H1 (cell line): ENCODE measurements at regions not wholly inside any gene's neighbourhood (a gene's known extent, or its start where the extent isn't known, plus 50 kb on each side); places are given as distances from the start of the nearest gene placed in this dataset.

ENCODE experiments used
- CTCF ChIA-PET: fragments of 300-600 bp; sonication (Branson Sonifier 250); formaldehyde crosslinking; loops from one replicate; lab custom pipeline; 2021; ENCODE audit not compliant: partially characterized antibody; lab: Charles Lee
- POLR2A ChIA-PET: fragments of 300-600 bp; sonication (Branson Sonifier 250); formaldehyde crosslinking; loops from one replicate; lab custom pipeline; 2021; ENCODE audit warnings: inconsistent platforms; ENCODE audit not compliant: partially characterized antibody; lab: Charles Lee
- DNase-seq, 2 experiments: peaks; one replicate each; pipeline versions ENCODE4 v3.0.0 to v3.0.0-alpha.2; 2010 to 2022; ENCODE audit warnings: low spot score in 2 of 2, low read depth in 1 of 2, mixed read lengths in 1 of 2
- FAIRE-seq: peaks from 2 replicates; lab custom pipeline; 2011; peaks lifted over from hg19 to GRCh38; lab: Jason Lieb, UNC
- H2AFZ ChIP-seq: 2 replicates; pipeline ENCODE4 v1.8.1; 2012; ENCODE audit warnings: low read length, inconsistent platforms
- H2AK5ac ChIP-seq: 2 replicates; pipeline ENCODE4 v1.6.1; 2013; ENCODE audit warnings: low read depth, low read length
- H2BK120ac ChIP-seq: replicated peaks from 2 replicates; pipeline ENCODE3; 2013; ENCODE audit warnings: low read depth, low read length, inconsistent platforms
- H2BK12ac ChIP-seq: 2 replicates; pipeline ENCODE4 v1.6.1; 2013; ENCODE audit warnings: low read depth, low read length
- H2BK15ac ChIP-seq: 2 replicates; pipeline ENCODE4 v1.6.1; 2013; ENCODE audit warnings: low read length
- H2BK20ac ChIP-seq: 2 replicates; pipeline ENCODE4 v1.6.1; 2013; ENCODE audit warnings: low read length
- H2BK5ac ChIP-seq: 2 replicates; pipeline ENCODE4 v1.6.1; 2013; ENCODE audit warnings: low read depth, low read length
- H3K14ac ChIP-seq: 2 replicates; pipeline ENCODE4 v1.6.1; 2013; ENCODE audit warnings: inconsistent platforms; ENCODE audit not compliant: insufficient read length
- H3K18ac ChIP-seq: 2 replicates; pipeline ENCODE4 v1.6.1; 2013; ENCODE audit warnings: low read length; ENCODE audit errors: extremely low read depth
- H3K23ac ChIP-seq: 2 replicates; pipeline ENCODE4 v1.6.1; 2013; ENCODE audit warnings: inconsistent platforms; ENCODE audit not compliant: insufficient read length
- H3K23me2 ChIP-seq: 2 replicates; pipeline ENCODE4 v1.6.1; 2013; ENCODE audit warnings: low read depth, low read length
- H3K27ac ChIP-seq: 2 replicates; pipeline ENCODE4 v1.6.1; 2011; ENCODE audit warnings: low read depth, low read length, inconsistent platforms
- H3K27me3 ChIP-seq, 4 experiments: replicated peaks in 1 of 4; 1 replicate in 1 of 4; 2 replicates in 3 of 4; pipeline versions ENCODE4 v1.6.1 to v1.8.1; 2011 to 2013; ENCODE audit warnings: low read length in 3 of 4, mild to moderate bottlenecking in 3 of 4, inconsistent platforms in 2 of 4, mixed read lengths in 2 of 4, moderate library complexity in 1 of 4; ENCODE audit not compliant: control insufficient read depth in 3 of 4, insufficient read depth in 3 of 4; ENCODE audit errors: extremely low read depth in 1 of 4
- H3K36me3 ChIP-seq, 4 experiments: 2 replicates each; pipeline versions ENCODE4 v1.6.1 to v1.8.1; 2011 to 2013; ENCODE audit warnings: mild to moderate bottlenecking in 4 of 4, low read length in 3 of 4, moderate library complexity in 2 of 4, control low read depth in 1 of 4, inconsistent platforms in 1 of 4; ENCODE audit not compliant: insufficient read depth in 4 of 4, control insufficient read depth in 2 of 4
- H3K4ac ChIP-seq: replicated peaks from 2 replicates; pipeline ENCODE3; 2013; ENCODE audit warnings: low read length, low read depth, mixed read lengths, inconsistent platforms; ENCODE audit not compliant: insufficient read length
- H3K4me1 ChIP-seq, 4 experiments: replicated peaks in 1 of 4; 1 replicate in 1 of 4; 2 replicates in 3 of 4; pipeline versions ENCODE4 v1.6.1 to v1.8.1; 2011 to 2013; ENCODE audit warnings: low read length in 3 of 4, inconsistent platforms in 2 of 4, mixed read lengths in 1 of 4; ENCODE audit not compliant: insufficient read depth in 4 of 4, control insufficient read depth in 3 of 4
- H3K4me2 ChIP-seq, 2 experiments: 2 replicates each; pipeline versions ENCODE4 v1.6.1 to v1.8.1; 2011 to 2013; ENCODE audit warnings: low read depth in 2 of 2, low read length in 2 of 2, control low read depth in 1 of 2, inconsistent platforms in 1 of 2, mild to moderate bottlenecking in 1 of 2; ENCODE audit not compliant: insufficient read depth in 1 of 2
- H3K4me3 ChIP-seq, 4 experiments: fragments of 200-600, 300-600 bp in 1 of 4; sonication (generic), shearing (Covaris generic), sonication (Bioruptor Twin) in 1 of 4; 2 replicates each; pipeline versions ENCODE4 v1.5.1 to v1.8.1; 2011 to 2016; ENCODE audit warnings: low read length in 4 of 4, low read depth in 3 of 4, control low read depth in 2 of 4, inconsistent platforms in 2 of 4, mild to moderate bottlenecking in 2 of 4, mixed read lengths in 1 of 4, moderate library complexity in 1 of 4; ENCODE audit not compliant: insufficient read depth in 2 of 4; ENCODE audit errors: extremely low read depth in 1 of 4
- H3K56ac ChIP-seq: replicated peaks from 2 replicates; pipeline ENCODE3; 2013; ENCODE audit warnings: low read depth, mild to moderate bottlenecking, mixed read lengths, low read length, inconsistent platforms; ENCODE audit not compliant: insufficient read length
- H3K79me1 ChIP-seq: 2 replicates; pipeline ENCODE4 v1.6.1; 2013; ENCODE audit warnings: low read depth, low read length, control low read depth
- H3K79me2 ChIP-seq, 2 experiments: 2 replicates each; pipeline versions ENCODE4 v1.6.1 to v1.8.1; 2012 to 2013; ENCODE audit warnings: low read length in 2 of 2, mild to moderate bottlenecking in 2 of 2, inconsistent platforms in 1 of 2; ENCODE audit not compliant: insufficient read depth in 2 of 2, control insufficient read depth in 1 of 2
- H3K9ac ChIP-seq, 4 experiments: replicated peaks in 1 of 4; 1 replicate in 1 of 4; 2 replicates in 3 of 4; pipeline versions ENCODE4 v1.6.1 to v1.8.1; 2011 to 2013; ENCODE audit warnings: low read depth in 3 of 4, low read length in 3 of 4, control low read depth in 2 of 4, mild to moderate bottlenecking in 2 of 4, moderate library complexity in 2 of 4, inconsistent platforms in 1 of 4; ENCODE audit errors: extremely low read depth in 1 of 4
- H3K9me3 ChIP-seq, 2 experiments: 2 replicates each; pipeline versions ENCODE4 v1.6.1 to v1.8.1; 2012 to 2013; ENCODE audit warnings: mild to moderate bottlenecking in 2 of 2, moderate library complexity in 2 of 2, control low read depth in 1 of 2, inconsistent platforms in 1 of 2, low read depth in 1 of 2, low read length in 1 of 2, mixed read lengths in 1 of 2; ENCODE audit not compliant: insufficient read depth in 2 of 2
- H4K20me1 ChIP-seq, 2 experiments: replicated peaks in 1 of 2; 2 replicates each; pipeline versions ENCODE3 to v1.8.1; 2011 to 2013; ENCODE audit warnings: inconsistent platforms in 2 of 2, low read length in 2 of 2, mild to moderate bottlenecking in 1 of 2; ENCODE audit not compliant: insufficient read depth in 2 of 2, control insufficient read depth in 1 of 2
- H4K5ac ChIP-seq: 2 replicates; pipeline ENCODE4 v1.6.1; 2013; ENCODE audit warnings: low read length, low read depth, mixed read lengths, inconsistent platforms; ENCODE audit not compliant: insufficient read length
- H4K8ac ChIP-seq: 2 replicates; pipeline ENCODE4 v1.8.0; 2013; ENCODE audit warnings: mild to moderate bottlenecking, moderate library complexity, low read length, inconsistent platforms; ENCODE audit not compliant: insufficient read depth; ENCODE audit errors: extremely low read depth
- H4K91ac ChIP-seq: replicated peaks from 2 replicates; pipeline ENCODE3; 2013; ENCODE audit warnings: low read length, mixed read lengths, inconsistent platforms; ENCODE audit not compliant: insufficient read length
- ATF3 ChIP-seq: IDR thresholded peaks from 2 replicates; pipeline ENCODE4 v1.6.1; 2011; ENCODE audit warnings: low read depth, mild to moderate bottlenecking, low read length; ENCODE audit not compliant: insufficient read depth
- CHD2 ChIP-seq: IDR thresholded peaks from 2 replicates; pipeline ENCODE4 v1.6.1; 2012; ENCODE audit warnings: low read length, improper control_type of control experiment
- CREB1 ChIP-seq: IDR thresholded peaks from 2 replicates; pipeline ENCODE4 v1.6.1; 2012; ENCODE audit warnings: inconsistent platforms
- E2F6 ChIP-seq: IDR thresholded peaks from 2 replicates; pipeline ENCODE4 v1.6.1; 2012; ENCODE audit warnings: inconsistent platforms
- MAFK ChIP-seq: IDR thresholded peaks from 2 replicates; pipeline ENCODE4 v1.6.1; 2012; ENCODE audit warnings: low read depth, mild to moderate bottlenecking, improper control_type of control experiment, low read length
- NANOG ChIP-seq: IDR thresholded peaks from 2 replicates; pipeline ENCODE4 v1.6.1; 2011; ENCODE audit warnings: low read length, low read depth, mild to moderate bottlenecking, inconsistent platforms; ENCODE audit not compliant: insufficient read depth, poor library complexity, severe bottlenecking
- POLR2AphosphoS5 ChIP-seq: IDR thresholded peaks from 2 replicates; pipeline ENCODE4 v1.6.1; 2011; ENCODE audit warnings: low read depth, low read length
- POU5F1 ChIP-seq: IDR thresholded peaks from 2 replicates; pipeline ENCODE4 v1.6.1; 2011; ENCODE audit warnings: low read depth, mild to moderate bottlenecking, low read length, moderate library complexity
- SIRT6 ChIP-seq: IDR thresholded peaks from one replicate; pipeline ENCODE4 v1.7.1; 2012; ENCODE audit warnings: low read length, inconsistent platforms
- TCF12 ChIP-seq: IDR thresholded peaks from 2 replicates; pipeline ENCODE4 v1.6.1; 2011; ENCODE audit warnings: low read depth, mild to moderate bottlenecking, low read length
- YY1 ChIP-seq: IDR thresholded peaks from 2 replicates; pipeline ENCODE4 v1.6.1; 2011; ENCODE audit warnings: low read depth, mild to moderate bottlenecking, low read length
- ZNF274 ChIP-seq: IDR thresholded peaks from 2 replicates; pipeline ENCODE4 v1.7.0; 2012; ENCODE audit warnings: low read length, borderline replicate concordance; ENCODE audit errors: extremely low read depth
- WGBS, 2 experiments: shearing (Covaris generic) in 1 of 2; methylation state at CpG; one replicate each; pipeline versions ENCODE4 v1.1.6 to v1.1.7; 2013 to 2015; ENCODE audit warnings: low lambda C conversion rate in 2 of 2, mixed read lengths in 2 of 2, inconsistent platforms in 1 of 2, low coverage in 1 of 2, missing lambda C conversion rate in 1 of 2; ENCODE audit not compliant: insufficient replicate concordance in 2 of 2, insufficient coverage in 1 of 2, insufficient read length in 1 of 2; ENCODE audit errors: extremely low coverage in 1 of 2, missing lambda C conversion rate in 1 of 2; 5-methylcytosine and 5-hydroxymethylcytosine counted together

- no peak overlapping the region for H2BK12ac ChIP-seq
- H3K23ac ChIP-seq = no peak overlapping the region
- H3K9ac ChIP-seq = no peak overlapping the region
- H2AFZ ChIP-seq = peak overlapping the region; percentile 24; the same call in 1 of the 2 replicates
- no peak overlapping the region for H3K4me2 ChIP-seq
- no peak overlapping the region for H3K27ac ChIP-seq
- H3K9me3 ChIP-seq = no peaks in the 10 kb centered on the region
- no peaks in the 10 kb centered on the region for H3K79me1 ChIP-seq
- no peak overlapping the region for H4K8ac ChIP-seq
- ChIA-PET POLR2A (no interaction called here), CTCF (no interaction called here)
- H3K14ac ChIP-seq = no peak overlapping the region
- H3K23me2 ChIP-seq = no peaks in the 10 kb centered on the region
- no peak overlapping the region for H2BK20ac ChIP-seq
- 93% methylated on average over 11 of the region's 11 CpGs; no CpG with 5 or more reads in 1 of the 2 experiments for WGBS, 2 experiments
- no peak overlapping the region for H2BK5ac ChIP-seq
- no peak overlapping the region for H3K4ac ChIP-seq
- H3K36me3 ChIP-seq = no peaks in the 10 kb centered on the region
- no peak overlapping the region for H2BK120ac ChIP-seq
- TF ChIP-seq E2F6 = no peak
- TF ChIP-seq CHD2 = no peak
- no peak for TF ChIP-seq CREB1
- TF ChIP-seq POLR2AphosphoS5 = no peak
- TF ChIP-seq NANOG = no peak
- no peak for TF ChIP-seq YY1
- TF ChIP-seq POU5F1 = no peak
- no peak for TF ChIP-seq ZNF274
- TF ChIP-seq ATF3 = no peak
- no peak for TF ChIP-seq TCF12
- TF ChIP-seq SIRT6 = no peak
- TF ChIP-seq MAFK = no peak
- H3K56ac ChIP-seq = no peak overlapping the region
- FAIRE-seq = no peak
- H3K79me2 ChIP-seq = no peaks in the 10 kb centered on the region
- no peaks in the 10 kb centered on the region for H4K20me1 ChIP-seq
- no peak overlapping the region for H4K91ac ChIP-seq
- DNase-seq = no peak
- H2AK5ac ChIP-seq = no peak overlapping the region
- H3K27me3 ChIP-seq = no peaks in the 10 kb centered on the region
- no peak overlapping the region for H4K5ac ChIP-seq
- no peak overlapping the region for H3K4me3 ChIP-seq
- H3K18ac ChIP-seq = no peak overlapping the region; the same call in 1 of the 2 replicates
- peaks cover 0 to 4% (median 1%) of the 10 kb centered on the region in 4 experiments; a peak in 2 of 7 replicates for H3K4me1 ChIP-seq
- no peak overlapping the region for H2BK15ac ChIP-seq
These were observed 55.4 kb upstream of the MED13L start for GRCh38 chr12:116332705-116333380.
